Tongue (tissue), 1 donor: ENCODE measurements at regions not wholly inside any gene's neighbourhood (a gene's known extent, or its start where the extent isn't known, plus 50 kb on each side); places are given as distances from the start of the nearest gene placed in this dataset.

Source experiments
- DNase-seq: peaks from one replicate; pipeline ENCODE4 v3.0.0-alpha.2; 2015

GRCh38 chr10:131775833-131776232, 125.0 kb upstream of the PPP2R2D start:
- DNase-seq: no peak

- DNase-seq: no peak
Observed at GRCh38 chr10:131776496-131776895, 124.3 kb upstream of the PPP2R2D start.

GRCh38 chr10:131777162-131777561, 123.6 kb upstream of the PPP2R2D start:
- no peak for DNase-seq

- DNase-seq: no peak
Observed at GRCh38 chr10:131777921-131778320, 122.9 kb upstream of the PPP2R2D start.

- DNase-seq: no peak
Observed at GRCh38 chr10:131778385-131778784, 122.4 kb upstream of the PPP2R2D start.

- DNase-seq: no peak
Observed at GRCh38 chr10:131778842-131779241, 122.0 kb upstream of the PPP2R2D start.

GRCh38 chr10:131779661-131780394, 121.0 kb upstream of the PPP2R2D start:
- DNase-seq: no peak

GRCh38 chr10:131781076-131781475, 119.7 kb upstream of the PPP2R2D start:
- no peak for DNase-seq

GRCh38 chr10:131781791-131782190, 119.0 kb upstream of the PPP2R2D start:
- no peak for DNase-seq

- DNase-seq: no peak
Observed at GRCh38 chr10:131784363-131785120, 116.3 kb upstream of the PPP2R2D start.

- DNase-seq: no peak
Observed at GRCh38 chr10:131785121-131785460, 115.7 kb upstream of the PPP2R2D start.

GRCh38 chr10:131786756-131787605, 113.8 kb upstream of the PPP2R2D start:
- peak; percentile 85 for DNase-seq

- DNase-seq: no peak
Observed at GRCh38 chr10:131787961-131788360, 112.8 kb upstream of the PPP2R2D start.

- DNase-seq: no peak
Observed at GRCh38 chr10:131788386-131788785, 112.4 kb upstream of the PPP2R2D start.

- no peak for DNase-seq
Observed at GRCh38 chr10:131789516-131789915, 111.3 kb upstream of the PPP2R2D start.

- no peak for DNase-seq
Observed at GRCh38 chr10:131790021-131790420, 110.8 kb upstream of the PPP2R2D start.

GRCh38 chr10:131792011-131792651, 108.7 kb upstream of the PPP2R2D start:
- DNase-seq: no peak

- DNase-seq: no peak
Observed at GRCh38 chr10:131792809-131793208, 108.0 kb upstream of the PPP2R2D start.

- no peak for DNase-seq
Observed at GRCh38 chr10:131795761-131796160, 105.0 kb upstream of the PPP2R2D start.

- DNase-seq: no peak
Observed at GRCh38 chr10:131797626-131798025, 103.2 kb upstream of the PPP2R2D start.

GRCh38 chr10:131799429-131799828, 101.4 kb upstream of the PPP2R2D start:
- DNase-seq: no peak

GRCh38 chr10:131802156-131802915, 98.5 kb upstream of the PPP2R2D start:
- no peak for DNase-seq
